DND-41 (cell line): ENCODE measurements at regions not wholly inside any gene's neighbourhood (a gene's known extent, or its start where the extent isn't known, plus 50 kb on each side); places are given as distances from the start of the nearest gene placed in this dataset.

Experiments used
- CTCF ChIP-seq: IDR thresholded peaks from 2 replicates; pipeline ENCODE4 v1.5.1; 2012; ENCODE audit warnings: borderline replicate concordance, low read length, moderate library complexity, mild to moderate bottlenecking; ENCODE audit not compliant: poor library complexity, severe bottlenecking; ENCODE audit errors: extremely low read depth
- EZH2 ChIP-seq: IDR thresholded peaks from 3 replicates; pipeline ENCODE4 v1.6.1; 2012; ENCODE audit warnings: borderline replicate concordance, low read depth, mild to moderate bottlenecking, moderate library complexity, low read length, inconsistent platforms; ENCODE audit not compliant: severe bottlenecking

- no peak for TF ChIP-seq EZH2
- no peak for TF ChIP-seq CTCF
Measured at GRCh38 chr11:56910785-56911184, 77.9 kb upstream of the OR5AK2 start.
